IMR-90 (cell line): ENCODE measurements at regions not wholly inside any gene's neighbourhood (a gene's known extent, or its start where the extent isn't known, plus 50 kb on each side); places are given as distances from the start of the nearest gene placed in this dataset.

Experiments
- ATAC-seq: fragments of 200-7000 bp; cut with Tn5 transposase; 2 replicates; pipeline ENCODE4 v1.9.1; 2020; ENCODE audit warnings: low read depth, mild to moderate bottlenecking, moderate library complexity
- BruUV-seq: library from RNA; stranded (reverse); fragments of 400-500 nt; replicated peaks from 2 replicates; lab custom pipeline; 2021; lab: Mats Ljungman, UMichigan
- CTCF ChIA-PET: fragments of 300-600 bp; formaldehyde crosslinking; extraction: SDS; loops from one replicate; lab custom pipeline; 2021; ENCODE audit warnings: antibody characterized with exemption; lab: Yijun Ruan, JAX
- POLR2A ChIA-PET: fragments of 300-600 bp; sonication (Branson Sonifier 250); formaldehyde crosslinking; loops from one replicate; lab custom pipeline; 2022; ENCODE audit warnings: antibody characterized with exemption; ENCODE audit not compliant: unreplicated experiment; lab: Charles Lee
- DNase-seq: peaks from one replicate; pipeline ENCODE4 v3.0.0; 2013
- H2AFZ ChIP-seq: replicated peaks from 2 replicates; pipeline ENCODE3; 2013; ENCODE audit warnings: low read length, mild to moderate bottlenecking; ENCODE audit not compliant: poor library complexity
- H2AK5ac ChIP-seq: 2 replicates; pipeline ENCODE4 v1.6.1; 2013; ENCODE audit warnings: low read depth, low read length, inconsistent platforms
- H2AK9ac ChIP-seq: replicated peaks from 2 replicates; pipeline ENCODE3; 2013; ENCODE audit warnings: mild to moderate bottlenecking, low read depth, low read length, moderate library complexity; ENCODE audit not compliant: poor library complexity
- H2BK120ac ChIP-seq: 2 replicates; pipeline ENCODE4 v1.6.1; 2013; ENCODE audit warnings: low read depth, low read length, inconsistent platforms
- H2BK15ac ChIP-seq: 3 replicates; pipeline ENCODE4 v1.6.1; 2013; ENCODE audit warnings: low read depth, low read length, inconsistent platforms
- H2BK20ac ChIP-seq: 2 replicates; pipeline ENCODE4 v1.6.1; 2013; ENCODE audit warnings: low read depth, mild to moderate bottlenecking, inconsistent platforms, low read length, moderate library complexity
- H2BK5ac ChIP-seq: 2 replicates; pipeline ENCODE4 v1.6.1; 2013; ENCODE audit warnings: mild to moderate bottlenecking, low read depth, low read length, inconsistent platforms; ENCODE audit not compliant: poor library complexity, severe bottlenecking
- H3K14ac ChIP-seq: replicated peaks from 2 replicates; pipeline ENCODE4 v1.6.1; 2013; ENCODE audit warnings: low read depth, low read length, inconsistent platforms
- H3K18ac ChIP-seq: 2 replicates; pipeline ENCODE4 v1.6.1; 2013; ENCODE audit warnings: low read depth, low read length, control low read depth
- H3K23ac ChIP-seq: 2 replicates; pipeline ENCODE4 v1.6.1; 2013; ENCODE audit warnings: low read depth, low read length, inconsistent platforms
- H3K27ac ChIP-seq: 2 replicates; pipeline ENCODE4 v1.5.1; 2013; ENCODE audit warnings: mild to moderate bottlenecking, control low read depth, low read length; ENCODE audit not compliant: insufficient read depth
- H3K27me3 ChIP-seq: 2 replicates; pipeline ENCODE4 v1.6.1; 2013; ENCODE audit warnings: low read length; ENCODE audit not compliant: control insufficient read depth, insufficient read depth
- H3K36me3 ChIP-seq: 2 replicates; pipeline ENCODE4 v1.6.1; 2013; ENCODE audit warnings: low read length, mixed read lengths; ENCODE audit not compliant: control insufficient read depth, insufficient read depth
- H3K4ac ChIP-seq: 2 replicates; pipeline ENCODE4 v1.6.1; 2013; ENCODE audit warnings: low read depth, low read length, inconsistent platforms
- H3K4me1 ChIP-seq: 2 replicates; pipeline ENCODE4 v1.6.1; 2013; ENCODE audit warnings: low read length, mixed read lengths; ENCODE audit not compliant: control insufficient read depth, insufficient read depth
- H3K4me2 ChIP-seq: 2 replicates; pipeline ENCODE4 v1.6.1; 2013; ENCODE audit warnings: low read depth, mild to moderate bottlenecking, control low read depth, low read length, moderate library complexity
- H3K4me3 ChIP-seq: 2 replicates; pipeline ENCODE4 v1.5.1; 2013; ENCODE audit warnings: low read depth, mild to moderate bottlenecking, control low read depth, low read length, moderate library complexity; ENCODE audit not compliant: insufficient read depth
- H3K56ac ChIP-seq: 2 replicates; pipeline ENCODE4 v1.6.1; 2013; ENCODE audit warnings: low read length, inconsistent platforms; ENCODE audit not compliant: insufficient read depth; ENCODE audit errors: extremely low read depth
- H3K79me1 ChIP-seq, 2 experiments: 2 replicates each; pipeline ENCODE4 v1.6.1; 2013; ENCODE audit warnings: low read length in 2 of 2, inconsistent platforms in 1 of 2, low read depth in 1 of 2
- H3K9ac ChIP-seq: 2 replicates; pipeline ENCODE4 v1.6.1; 2013; ENCODE audit warnings: low read depth, low read length, control low read depth
- H3K9me1 ChIP-seq: 2 replicates; pipeline ENCODE4 v1.6.1; 2013; ENCODE audit warnings: low read length, inconsistent platforms; ENCODE audit not compliant: insufficient read depth
- H3K9me3 ChIP-seq: 2 replicates; pipeline ENCODE4 v1.6.1; 2013; ENCODE audit warnings: low read length; ENCODE audit not compliant: control insufficient read depth, insufficient read depth
- H4K20me1 ChIP-seq: 2 replicates; pipeline ENCODE4 v1.6.1; 2013; ENCODE audit warnings: low read length, inconsistent platforms; ENCODE audit not compliant: insufficient read depth
- H4K5ac ChIP-seq: 2 replicates; pipeline ENCODE4 v1.6.1; 2013; ENCODE audit warnings: mild to moderate bottlenecking, low read depth, low read length, control low read depth
- H4K8ac ChIP-seq, 2 experiments: 2 replicates each; pipeline ENCODE4 v1.6.1; 2013; ENCODE audit warnings: low read depth in 2 of 2, low read length in 2 of 2, control low read depth in 1 of 2, inconsistent platforms in 1 of 2
- H4K91ac ChIP-seq: 2 replicates; pipeline ENCODE4 v1.6.1; 2013; ENCODE audit warnings: low read depth, low read length, inconsistent platforms; ENCODE audit not compliant: insufficient read depth
- BHLHE40 ChIP-seq: fragments of 150-350 bp; IDR thresholded peaks from 2 replicates; pipeline ENCODE4 v1.6.1; 2016; ENCODE audit warnings: mild to moderate bottlenecking, low read depth, low read length
- FOS ChIP-seq: fragments of 150-350 bp; IDR thresholded peaks from 2 replicates; pipeline ENCODE4 v1.6.1; 2016; ENCODE audit warnings: low read depth, low read length
- MAFK ChIP-seq: IDR thresholded peaks from 2 replicates; pipeline ENCODE4 v1.6.1; 2012; ENCODE audit warnings: low read depth, low read length, improper control_type of control experiment
- MAZ ChIP-seq: IDR thresholded peaks from 2 replicates; pipeline ENCODE4 v1.6.1; 2012; ENCODE audit warnings: low read depth, mild to moderate bottlenecking, low read length, improper control_type of control experiment, moderate library complexity, borderline replicate concordance
- MXI1 ChIP-seq: IDR thresholded peaks from 2 replicates; pipeline ENCODE4 v1.6.1; 2012; ENCODE audit warnings: low read depth, mild to moderate bottlenecking, low read length, moderate library complexity, borderline replicate concordance
- NFE2L2 ChIP-seq: fragments of 150-350 bp; IDR thresholded peaks from 2 replicates; pipeline ENCODE4 v1.6.1; 2016; ENCODE audit warnings: low read depth, mild to moderate bottlenecking, low read length
- POLR2A ChIP-seq: IDR thresholded peaks from 2 replicates; pipeline ENCODE4 v1.6.1; 2012; ENCODE audit warnings: mild to moderate bottlenecking, low read depth, low read length
- SMC3 ChIP-seq: fragments of 150-350 bp; IDR thresholded peaks from 2 replicates; pipeline ENCODE4 v1.6.1; 2016; ENCODE audit warnings: low read depth, mild to moderate bottlenecking, antibody characterized with exemption, low read length, moderate library complexity
- dilution Hi-C: fragments of 300-500 bp; cut with HindIII; formaldehyde crosslinking; loops from one replicate; pipeline ENCODE4 v1.14.3; 2018; ENCODE audit warnings: low sequenced_read_pairs; ENCODE audit not compliant: unreplicated experiment
- in situ Hi-C: fragments of 300-500 bp; cut with MboI; formaldehyde crosslinking; loops from 3 replicates; pipeline ENCODE4 v1.14.3; 2019; ENCODE audit warnings: low sequenced_read_pairs, inconsistent platforms, mixed read lengths
- intact Hi-C: fragments of 100-400 bp; cut with micrococcal nuclease; formaldehyde crosslinking; loops from 2 replicates; pipeline ENCODE4 v1.10.0; 2022
- TF ChIP-seq, protein P1 (sequence below): fragments of 150-350 bp; IDR thresholded peaks from 2 replicates; pipeline ENCODE4 v1.6.1; 2016; ENCODE audit warnings: low read depth, mild to moderate bottlenecking, low read length, moderate library complexity, borderline replicate concordance
- TF ChIP-seq, protein P2 (sequence below): fragments of 150-350 bp; IDR thresholded peaks from 2 replicates; pipeline ENCODE4 v1.6.1; 2017; ENCODE audit warnings: mild to moderate bottlenecking, antibody characterized with exemption, low read length, low read depth

DNA sequence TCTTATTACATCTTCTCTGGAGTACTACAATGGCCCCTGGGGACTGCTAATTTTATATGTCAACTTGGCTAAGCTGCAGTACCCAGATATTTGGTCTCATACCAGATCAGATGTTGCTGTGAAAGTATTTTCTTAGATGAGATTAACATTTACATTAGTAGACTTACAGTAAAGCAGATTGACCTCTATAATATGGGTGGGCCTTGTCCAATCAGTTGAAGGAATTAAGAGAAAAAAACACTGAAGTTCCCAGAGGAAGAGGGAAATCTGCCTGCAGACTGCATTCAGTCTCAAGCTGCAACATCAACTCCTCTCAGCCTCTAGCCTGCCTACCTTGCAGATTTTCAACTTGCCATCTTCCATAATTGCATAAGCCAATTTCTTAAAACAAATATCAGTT is 430.1 kb downstream of the MED13L start:
- H3K27ac ChIP-seq: no peak overlapping the region
- no peaks in the 10 kb centered on the region for H3K4me1 ChIP-seq
- H4K20me1 ChIP-seq: no peaks in the 10 kb centered on the region
- H2BK20ac ChIP-seq: no peak overlapping the region
- no peak overlapping the region for H4K91ac ChIP-seq
- H3K14ac ChIP-seq: no peak overlapping the region
- no peak overlapping the region for H2AK5ac ChIP-seq
- ATAC-seq (no peak), DNase-seq (no peak)
- dilution Hi-C loops: no loop called here
- H3K79me1 ChIP-seq: no peaks in the 10 kb centered on the region
- in situ Hi-C loops: no loop called here
- no peak overlapping the region for H2BK15ac ChIP-seq
- no peak overlapping the region for H2BK120ac ChIP-seq
- H3K9me1 ChIP-seq: no peaks in the 10 kb centered on the region
- no peak overlapping the region for H3K4me2 ChIP-seq
- H3K27me3 ChIP-seq: no peaks in the 10 kb centered on the region
- BruUV-seq: no TSS peak
- no peak overlapping the region for H3K56ac ChIP-seq
- H3K18ac ChIP-seq: no peak overlapping the region
- no peak overlapping the region for H2AK9ac ChIP-seq
- intact Hi-C loops: no loop called here
- no peak overlapping the region for H2AFZ ChIP-seq
- no peak overlapping the region for H4K5ac ChIP-seq
- H2BK5ac ChIP-seq: no peak overlapping the region
- no peaks in the 10 kb centered on the region for H3K9me3 ChIP-seq
- H3K4me3 ChIP-seq: no peak overlapping the region
- H3K36me3 ChIP-seq: no peaks in the 10 kb centered on the region
- ChIA-PET POLR2A (no interaction called here), CTCF (no interaction called here)
- TF ChIP-seq NFE2L2: no peak
- no peak for TF ChIP-seq MAZ
- TF ChIP-seq BHLHE40: no peak
- TF ChIP-seq MXI1: no peak
- TF ChIP-seq, protein P1, sequence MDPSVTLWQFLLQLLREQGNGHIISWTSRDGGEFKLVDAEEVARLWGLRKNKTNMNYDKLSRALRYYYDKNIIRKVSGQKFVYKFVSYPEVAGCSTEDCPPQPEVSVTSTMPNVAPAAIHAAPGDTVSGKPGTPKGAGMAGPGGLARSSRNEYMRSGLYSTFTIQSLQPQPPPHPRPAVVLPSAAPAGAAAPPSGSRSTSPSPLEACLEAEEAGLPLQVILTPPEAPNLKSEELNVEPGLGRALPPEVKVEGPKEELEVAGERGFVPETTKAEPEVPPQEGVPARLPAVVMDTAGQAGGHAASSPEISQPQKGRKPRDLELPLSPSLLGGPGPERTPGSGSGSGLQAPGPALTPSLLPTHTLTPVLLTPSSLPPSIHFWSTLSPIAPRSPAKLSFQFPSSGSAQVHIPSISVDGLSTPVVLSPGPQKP: no peak
- no peak for TF ChIP-seq POLR2A
- TF ChIP-seq FOS: no peak
- TF ChIP-seq, protein P2, sequence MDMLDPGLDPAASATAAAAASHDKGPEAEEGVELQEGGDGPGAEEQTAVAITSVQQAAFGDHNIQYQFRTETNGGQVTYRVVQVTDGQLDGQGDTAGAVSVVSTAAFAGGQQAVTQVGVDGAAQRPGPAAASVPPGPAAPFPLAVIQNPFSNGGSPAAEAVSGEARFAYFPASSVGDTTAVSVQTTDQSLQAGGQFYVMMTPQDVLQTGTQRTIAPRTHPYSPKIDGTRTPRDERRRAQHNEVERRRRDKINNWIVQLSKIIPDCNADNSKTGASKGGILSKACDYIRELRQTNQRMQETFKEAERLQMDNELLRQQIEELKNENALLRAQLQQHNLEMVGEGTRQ: no peak
- TF ChIP-seq MAFK: no peak
- no peak for TF ChIP-seq SMC3
- no peak overlapping the region for H3K4ac ChIP-seq
- no peak overlapping the region for H3K9ac ChIP-seq
- H3K23ac ChIP-seq: no peak overlapping the region
- H4K8ac ChIP-seq: no peak overlapping the region
